ENCODE measurements at regions not wholly inside any gene's neighbourhood (a gene's known extent, or its start where the extent isn't known, plus 50 kb on each side); places are given as distances from the start of the nearest gene placed in this dataset.

GRCh38 chr14:61226015-61226654 lies 55.0 kb downstream of the TMEM30B start:
- ATAC-seq (ENCODE audit: insufficient number of reproducible peaks, low FRiP score, low read depth) (no peak), DNase-seq (ENCODE audit: low spot score) (no peak)
- Histone ChIP-seq H3K36me3 (no peaks in the 10 kb centered on the region), H3K4me1 (ENCODE audit: control insufficient read depth in 1 of 2, low read depth in 2 of 2) (peaks cover 0 to 11% of the 10 kb centered on the region in 2 donors), H3K27ac (no peak overlapping the region), H3K9me3 (no peaks in the 10 kb centered on the region), H3K4me3 (no peak overlapping the region), H3K27me3 (replicated peaks; ENCODE audit: insufficient read depth) (no peaks in the 10 kb centered on the region)
- TF ChIP-seq CTCF (IDR thresholded peaks at IDR 0.05), result no peak

- no peak for ATAC-seq (ENCODE audit: insufficient number of reproducible peaks, low FRiP score, low read depth)
- H3K9me3 ChIP-seq, result no peaks in the 10 kb centered on the region
- H3K4me1 ChIP-seq (ENCODE audit: control insufficient read depth in 1 of 2, low read depth in 2 of 2), result peaks cover 0 to 11% of the 10 kb centered on the region in 2 donors
- H3K4me3 ChIP-seq, result no peak overlapping the region
- no peaks in the 10 kb centered on the region for H3K27me3 ChIP-seq (replicated peaks; ENCODE audit: insufficient read depth)
- DNase-seq (ENCODE audit: low spot score), result no peak
- H3K27ac ChIP-seq, result no peak overlapping the region
- H3K36me3 ChIP-seq, result no peaks in the 10 kb centered on the region
- TF ChIP-seq CTCF (IDR thresholded peaks at IDR 0.05), result no peak
Observed at GRCh38 chr14:61225344-61225743, 55.8 kb downstream of the TMEM30B start.

- Histone ChIP-seq H3K4me1 (ENCODE audit: control insufficient read depth in 1 of 2, low read depth in 2 of 2) (peaks cover 0 to 11% of the 10 kb centered on the region in 2 donors), H3K4me3 (no peak overlapping the region), H3K36me3 (no peaks in the 10 kb centered on the region), H3K27ac (no peak overlapping the region), H3K9me3 (no peaks in the 10 kb centered on the region), H3K27me3 (replicated peaks; ENCODE audit: insufficient read depth) (no peaks in the 10 kb centered on the region)
- ATAC-seq (ENCODE audit: insufficient number of reproducible peaks, low FRiP score, low read depth) (no peak), DNase-seq (ENCODE audit: low spot score) (no peak)
- TF ChIP-seq CTCF (IDR thresholded peaks at IDR 0.05), result no peak
Observed at GRCh38 chr14:61223552-61223951, 57.6 kb downstream of the TMEM30B start.

GRCh38 chr14:61222388-61222787 lies 58.8 kb downstream of the TMEM30B start:
- Histone ChIP-seq H3K27me3 (replicated peaks; ENCODE audit: insufficient read depth) (no peaks in the 10 kb centered on the region), H3K27ac (no peak overlapping the region), H3K9me3 (no peaks in the 10 kb centered on the region), H3K36me3 (no peaks in the 10 kb centered on the region), H3K4me1 (ENCODE audit: control insufficient read depth in 1 of 2, low read depth in 2 of 2) (peaks cover 0 to 11% of the 10 kb centered on the region in 2 donors), H3K4me3 (no peak overlapping the region)
- DNase-seq (ENCODE audit: low spot score) (no peak), ATAC-seq (ENCODE audit: insufficient number of reproducible peaks, low FRiP score, low read depth) (no peak)
- TF ChIP-seq CTCF (IDR thresholded peaks at IDR 0.05), result no peak

GRCh38 chr14:61221906-61222305 lies 59.2 kb downstream of the TMEM30B start:
- ATAC-seq (ENCODE audit: insufficient number of reproducible peaks, low FRiP score, low read depth), result no peak

More at GRCh38 chr14:61221906-61222305, 59.2 kb downstream of the TMEM30B start:
- peaks cover 0 to 11% of the 10 kb centered on the region in 2 donors for H3K4me1 ChIP-seq (ENCODE audit: control insufficient read depth in 1 of 2, low read depth in 2 of 2)
- DNase-seq (ENCODE audit: low spot score), result no peak
- no peak for TF ChIP-seq CTCF (IDR thresholded peaks at IDR 0.05)
- H3K27me3 ChIP-seq (replicated peaks; ENCODE audit: insufficient read depth), result no peaks in the 10 kb centered on the region
- H3K9me3 ChIP-seq, result no peaks in the 10 kb centered on the region
- H3K36me3 ChIP-seq, result no peaks in the 10 kb centered on the region
- no peak overlapping the region for H3K4me3 ChIP-seq
- H3K27ac ChIP-seq, result no peak overlapping the region

Data from thoracic aorta (tissue), 2 donors.